ENCODE measurements at regions not wholly inside any gene's neighbourhood (a gene's known extent, or its start where the extent isn't known, plus 50 kb on each side); places are given as distances from the start of the nearest gene placed in this dataset.
"Not testable (repeated sequence)": the region's sequence is repeated elsewhere in the genome, so short reads cannot be mapped to it uniquely, and the experiment has no call there.

DNA sequence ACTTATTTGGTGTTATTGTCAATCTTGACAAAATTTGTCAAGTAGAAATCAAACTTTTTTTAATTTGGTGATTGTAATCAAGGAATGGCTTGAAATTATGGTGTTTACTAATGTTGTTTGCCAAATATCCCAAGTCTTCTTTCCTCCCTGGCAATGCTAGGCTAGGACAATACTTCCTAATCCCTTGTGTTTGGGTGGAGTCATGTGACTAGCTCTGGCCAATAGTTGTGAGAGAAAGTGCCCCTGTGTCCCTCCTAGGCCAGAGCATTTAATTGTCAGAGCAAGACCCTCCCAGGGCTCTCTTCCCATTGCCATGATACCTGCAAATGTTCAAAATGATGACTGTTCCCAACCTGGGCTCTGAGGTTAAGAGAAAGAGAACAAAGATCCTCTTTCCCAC is 132.7 kb downstream of the ANXA2 start:
- no peak for DNase-seq (ENCODE audit: low spot score)

DNA sequence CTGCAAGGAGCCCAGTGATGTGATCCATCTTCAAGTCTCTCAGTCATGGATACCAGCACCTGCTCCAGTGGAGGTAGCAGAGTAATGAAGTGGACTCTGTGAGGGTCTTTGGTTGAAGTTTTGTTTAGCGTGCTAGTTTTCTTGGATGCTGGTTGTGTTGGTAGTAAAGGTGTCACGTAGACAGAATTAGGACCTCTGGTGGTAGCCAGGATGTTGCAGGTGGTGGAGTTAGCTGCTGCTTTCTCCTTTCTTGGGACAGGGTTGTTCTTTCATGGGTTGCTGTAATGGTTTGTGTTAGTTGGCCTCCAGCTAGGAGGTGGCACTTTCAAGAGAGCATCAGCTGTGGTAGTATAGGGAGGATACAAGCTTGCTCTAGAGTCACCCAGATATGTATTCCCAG is 125.2 kb downstream of the ANXA2 start:
- peak; percentile 8 for DNase-seq (ENCODE audit: low spot score)

DNA sequence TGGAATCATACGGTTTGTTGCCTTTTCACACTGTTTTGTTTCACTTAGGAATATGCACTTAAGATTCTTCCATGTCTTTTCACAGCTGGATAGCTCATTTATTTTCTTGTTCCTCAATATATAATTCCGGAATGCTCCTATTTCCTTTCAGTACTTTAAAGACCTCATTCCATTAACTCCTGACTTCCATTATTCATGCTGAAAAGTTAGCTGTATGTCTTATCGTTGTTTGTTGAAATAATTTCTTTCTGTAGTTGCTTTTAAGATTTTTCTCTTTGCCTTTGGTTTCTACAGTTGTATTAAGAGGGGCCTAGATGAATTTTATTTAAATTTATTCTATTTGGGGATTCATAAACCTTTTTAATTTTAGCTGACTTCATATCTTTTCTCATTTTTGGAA is 122.2 kb downstream of the ANXA2 start:
- DNase-seq (ENCODE audit: low spot score): no peak

DNA sequence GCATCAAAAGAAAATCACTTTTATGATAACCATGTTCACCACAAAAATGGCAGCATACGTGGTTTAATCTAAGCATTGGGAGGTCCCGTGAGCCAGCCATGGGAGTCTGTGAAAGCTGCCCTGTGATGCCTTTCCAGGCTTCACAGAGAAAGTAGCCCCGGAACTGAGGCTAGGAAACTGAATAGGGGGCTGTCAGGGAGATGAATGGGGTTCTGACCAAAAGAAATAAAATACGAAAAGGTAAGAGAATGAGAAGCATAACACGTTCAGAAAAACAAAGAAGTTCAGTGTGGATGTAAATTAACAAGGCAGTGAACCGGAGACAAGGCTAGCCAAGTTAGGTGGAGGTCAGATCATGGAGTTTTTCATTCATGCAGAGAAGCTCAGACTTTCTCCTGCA is 118.9 kb downstream of the ANXA2 start:
- DNase-seq (ENCODE audit: low spot score): no peak

DNA sequence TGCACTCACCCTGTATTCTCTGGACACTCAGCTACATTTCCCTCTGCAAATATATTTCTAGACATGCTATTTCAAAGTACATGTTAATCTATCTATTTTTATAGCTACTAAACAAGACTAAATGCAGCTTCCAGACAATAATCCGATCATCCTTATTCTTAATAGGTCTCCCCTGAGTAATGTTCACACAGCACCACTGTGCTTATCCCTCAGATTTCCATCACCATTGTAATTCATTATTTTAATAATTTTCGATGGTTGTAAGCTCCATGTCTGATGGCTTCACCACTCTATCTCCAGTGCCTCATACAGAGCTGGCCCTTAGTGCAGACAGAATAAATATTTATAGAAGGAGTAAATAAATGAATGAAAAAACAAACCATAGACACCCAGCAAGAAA is 117.5 kb downstream of the ANXA2 start:
- no peak for DNase-seq (ENCODE audit: low spot score)

DNA sequence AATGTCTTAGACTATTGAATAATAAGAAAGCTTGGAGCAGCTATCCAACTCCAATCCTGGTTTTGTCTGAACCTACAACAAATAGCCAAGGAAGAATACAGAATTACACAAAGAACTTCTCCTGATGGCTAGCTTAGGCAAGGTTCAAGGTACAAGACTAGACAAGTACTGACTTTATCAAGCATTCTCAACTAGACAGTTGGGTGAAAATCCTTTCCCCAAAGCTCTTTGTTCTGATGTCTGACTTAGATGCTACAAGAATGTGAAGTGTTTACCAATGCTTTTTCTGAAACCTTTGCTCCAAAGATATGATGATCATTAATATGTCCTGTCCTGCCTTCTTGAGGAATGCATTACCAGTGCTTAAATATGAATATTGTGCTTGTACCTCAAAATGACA is 113.8 kb downstream of the ANXA2 start:
- DNase-seq (ENCODE audit: low spot score): no peak

DNA sequence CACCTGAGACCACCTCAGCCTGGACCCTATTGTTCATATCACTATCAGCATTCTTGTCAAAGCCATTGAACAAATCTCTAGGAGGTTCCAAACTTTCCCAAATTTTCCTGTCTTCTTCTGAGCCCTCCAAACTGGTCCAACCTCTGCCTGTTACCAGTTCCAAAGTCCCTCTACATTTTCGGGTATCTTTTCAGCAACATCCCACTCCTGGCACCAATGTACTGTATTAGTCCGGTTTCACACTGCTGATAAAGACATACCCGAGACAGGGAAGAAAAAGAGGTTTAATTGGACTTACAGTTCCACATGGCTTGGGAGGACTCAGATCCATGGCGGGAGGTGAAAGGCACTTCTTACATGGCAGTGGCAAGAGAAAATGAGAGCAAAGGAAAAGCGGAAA is 101.9 kb downstream of the ANXA2 start:
- DNase-seq (ENCODE audit: low spot score): not testable (repeated sequence)

DNA sequence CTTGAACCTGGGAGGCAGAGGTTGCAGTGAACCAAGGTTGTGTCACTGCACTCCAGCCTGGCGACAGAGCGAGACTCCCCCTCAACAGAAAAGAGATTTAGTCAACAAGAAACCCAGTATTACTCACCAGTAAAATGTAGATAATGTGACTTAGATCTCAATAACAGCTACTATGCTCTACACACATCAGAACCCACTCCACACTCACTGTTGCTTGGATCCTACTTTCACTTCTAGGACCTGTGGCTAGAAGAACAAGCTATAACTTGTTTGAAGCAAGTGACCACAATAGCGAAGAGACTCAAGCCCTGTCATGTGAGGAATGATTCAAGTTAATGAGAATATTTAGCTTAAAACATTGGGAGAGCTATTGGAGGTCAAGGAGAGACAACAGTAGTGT is 100.7 kb downstream of the ANXA2 start:
- no peak for DNase-seq (ENCODE audit: low spot score)
